ENCODE measurements at regions not wholly inside any gene's neighbourhood (a gene's known extent, or its start where the extent isn't known, plus 50 kb on each side); places are given as distances from the start of the nearest gene placed in this dataset.

DNA sequence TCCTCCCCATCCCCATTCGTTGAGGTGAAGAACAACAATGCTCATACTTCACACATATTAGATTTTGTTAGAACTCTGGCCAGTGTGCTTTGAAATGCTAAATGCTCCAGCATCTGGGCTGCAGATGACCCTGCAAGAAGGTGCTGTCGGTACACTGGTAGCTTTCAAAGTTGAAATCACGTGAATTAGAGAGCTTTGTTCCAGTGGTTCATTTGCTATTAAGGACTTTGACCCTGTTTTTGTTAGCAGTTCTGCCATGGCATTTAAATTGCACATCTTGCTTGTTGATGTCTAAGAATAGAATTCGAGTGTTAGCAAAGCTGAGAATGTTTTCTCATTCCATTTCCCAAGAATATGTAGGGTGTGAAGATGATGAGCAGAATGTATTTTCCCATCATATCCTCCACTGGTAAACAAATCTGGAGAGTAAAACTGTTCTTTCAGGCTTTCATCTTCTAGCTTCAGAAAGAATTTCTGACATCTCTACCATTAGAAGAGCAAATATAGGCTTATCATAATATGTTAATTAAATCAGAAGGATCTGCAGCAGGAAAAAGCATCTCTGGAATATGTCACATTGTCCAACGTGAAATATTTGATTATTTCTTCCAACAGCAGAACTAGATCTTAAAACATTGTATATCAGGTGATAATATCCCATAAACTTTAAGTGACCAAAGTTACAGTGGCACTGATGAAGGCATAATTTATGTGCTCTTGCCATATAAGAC lies 98.8 kb upstream of the PDE3A start:
- TF ChIP-seq POLR2A (IDR thresholded peaks at IDR 0.05), result no peak
- TF ChIP-seq, protein P1, sequence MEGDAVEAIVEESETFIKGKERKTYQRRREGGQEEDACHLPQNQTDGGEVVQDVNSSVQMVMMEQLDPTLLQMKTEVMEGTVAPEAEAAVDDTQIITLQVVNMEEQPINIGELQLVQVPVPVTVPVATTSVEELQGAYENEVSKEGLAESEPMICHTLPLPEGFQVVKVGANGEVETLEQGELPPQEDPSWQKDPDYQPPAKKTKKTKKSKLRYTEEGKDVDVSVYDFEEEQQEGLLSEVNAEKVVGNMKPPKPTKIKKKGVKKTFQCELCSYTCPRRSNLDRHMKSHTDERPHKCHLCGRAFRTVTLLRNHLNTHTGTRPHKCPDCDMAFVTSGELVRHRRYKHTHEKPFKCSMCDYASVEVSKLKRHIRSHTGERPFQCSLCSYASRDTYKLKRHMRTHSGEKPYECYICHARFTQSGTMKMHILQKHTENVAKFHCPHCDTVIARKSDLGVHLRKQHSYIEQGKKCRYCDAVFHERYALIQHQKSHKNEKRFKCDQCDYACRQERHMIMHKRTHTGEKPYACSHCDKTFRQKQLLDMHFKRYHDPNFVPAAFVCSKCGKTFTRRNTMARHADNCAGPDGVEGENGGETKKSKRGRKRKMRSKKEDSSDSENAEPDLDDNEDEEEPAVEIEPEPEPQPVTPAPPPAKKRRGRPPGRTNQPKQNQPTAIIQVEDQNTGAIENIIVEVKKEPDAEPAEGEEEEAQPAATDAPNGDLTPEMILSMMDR (IDR thresholded peaks at IDR 0.05), result no peak
- intact Hi-C loops (cut with DNase I), result no loop called here
- Histone ChIP-seq H3K4me3 (no peak overlapping the region), H3K27me3 (no peaks in the 10 kb centered on the region), H3K4me1 (peaks cover 0 to 14% (median 0%) of the 10 kb centered on the region in 3 donors), H3K27ac (no peak overlapping the region), H3K36me3 (no peaks in the 10 kb centered on the region), H3K9me3 (no peaks in the 10 kb centered on the region)
- 57 to 61% methylated on average over 5 of the region's 5 CpGs for WGBS, 2 donors
- no peak for DNase-seq

DNA sequence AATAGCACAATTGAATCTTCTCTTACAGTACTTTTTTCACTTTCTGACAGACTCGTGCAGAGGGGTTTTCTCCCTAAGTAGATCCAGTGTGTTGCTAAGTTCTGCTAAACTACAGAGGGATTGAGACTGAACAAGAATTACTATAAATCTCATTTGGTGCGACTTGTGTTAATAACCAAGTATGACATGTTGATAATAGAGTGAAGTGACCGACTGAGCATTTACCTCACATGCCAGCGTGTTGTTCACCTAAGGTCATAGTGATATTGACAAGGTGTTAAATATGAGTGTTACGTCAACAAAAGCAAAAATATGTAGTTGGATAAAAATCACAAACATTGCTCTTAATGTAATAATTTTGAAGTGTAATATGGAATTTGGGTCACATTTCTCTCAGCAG lies 97.8 kb upstream of the PDE3A start:
- no peaks in the 10 kb centered on the region for H3K27me3 ChIP-seq
- no peaks in the 10 kb centered on the region for H3K9me3 ChIP-seq
- H3K36me3 ChIP-seq, result no peaks in the 10 kb centered on the region
- TF ChIP-seq, protein P1 (IDR thresholded peaks at IDR 0.05), result no peak
- WGBS, 2 donors, result 70 to 79% methylated on average over 5 of the region's 5 CpGs
- H3K27ac ChIP-seq, result peak overlapping the region in 1 of 4 donors; percentile 19
- DNase-seq, result no peak
- intact Hi-C loops (cut with DNase I), result no loop called here
- H3K4me1 ChIP-seq, result peaks cover 0 to 14% (median 0%) of the 10 kb centered on the region in 3 donors
- H3K4me3 ChIP-seq, result no peak overlapping the region

DNA sequence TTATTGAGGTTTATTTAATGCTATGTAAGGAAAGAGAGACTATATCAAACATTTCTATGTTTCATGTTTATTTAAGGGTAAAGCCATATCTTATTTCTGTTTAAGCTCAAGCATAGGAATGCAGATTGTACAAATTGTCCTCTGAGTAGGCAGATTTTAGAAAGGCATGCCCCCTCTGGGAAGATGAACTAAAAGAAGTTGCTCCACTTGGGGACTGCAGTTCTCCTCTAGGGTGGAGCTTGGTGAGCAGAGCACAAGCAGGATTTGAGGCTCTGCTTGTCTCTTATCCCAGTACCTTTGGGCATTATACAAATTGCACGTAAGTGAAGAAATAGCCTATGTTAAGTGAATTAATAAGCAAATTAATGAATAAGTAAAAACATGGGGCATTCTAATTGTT lies 96.2 kb upstream of the PDE3A start:
- Histone ChIP-seq H3K9me3 (no peaks in the 10 kb centered on the region), H3K27ac (peak overlapping the region in 2 of 4 donors; percentile 46 to 52), H3K36me3 (no peaks in the 10 kb centered on the region), H3K4me1 (peaks cover 0 to 14% (median 0%) of the 10 kb centered on the region in 3 donors), H3K27me3 (no peaks in the 10 kb centered on the region), H3K4me3 (no peak overlapping the region)
- DNase-seq, result no peak
- intact Hi-C loops (cut with DNase I), result no loop called here
- TF ChIP-seq POLR2A (IDR thresholded peaks at IDR 0.05), result no peak
- TF ChIP-seq, protein P1 (IDR thresholded peaks at IDR 0.05), result no peak
- WGBS, 2 donors, result 75 to 100% methylated on average over 1 of the region's 1 CpG

DNA sequence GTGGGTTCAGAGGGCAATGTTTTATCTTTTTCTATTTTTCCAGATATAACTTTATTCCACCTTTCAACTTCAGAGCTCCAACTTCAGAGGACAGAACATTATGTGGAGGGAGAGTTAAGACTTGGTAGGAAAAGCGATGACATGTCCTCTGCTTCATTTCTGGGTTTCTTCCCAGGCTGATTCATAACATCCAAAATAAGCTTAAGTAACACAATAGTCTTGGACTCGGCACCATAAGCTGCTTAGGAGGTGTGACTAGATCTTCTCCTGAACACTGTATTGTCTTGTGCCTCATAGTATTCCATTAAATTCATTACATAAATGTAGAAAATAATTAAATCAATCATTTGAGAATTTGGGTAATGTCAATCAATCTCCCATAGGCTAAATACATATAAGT lies 95.5 kb upstream of the PDE3A start:
- DNase-seq, result no peak
- H3K27ac ChIP-seq, result peak overlapping the region in 2 of 4 donors; percentile 46 to 52

DNA sequence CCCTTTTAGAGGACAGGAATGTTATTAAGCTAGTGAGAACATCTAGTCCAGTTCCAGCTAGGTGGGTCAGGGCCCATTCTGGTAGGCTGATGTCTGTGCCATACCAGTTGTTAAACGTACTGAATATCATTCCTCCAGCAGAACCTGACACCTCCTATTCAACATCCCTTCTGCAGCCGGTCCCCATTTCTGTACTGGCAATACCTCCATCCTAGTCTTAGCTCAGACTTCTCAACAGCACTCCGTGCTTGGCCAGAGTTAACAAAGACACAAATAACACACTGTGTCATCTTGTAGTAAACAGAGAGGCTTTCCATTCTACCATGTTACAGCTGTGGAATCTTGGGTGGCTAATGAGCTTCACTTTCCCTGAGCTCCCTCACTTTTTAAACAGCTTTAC lies 94.3 kb upstream of the PDE3A start:
- H3K9me3 ChIP-seq, result no peaks in the 10 kb centered on the region
- TF ChIP-seq POLR2A (IDR thresholded peaks at IDR 0.05), result no peak
- no peak for DNase-seq
- H3K27ac ChIP-seq, result peak overlapping the region in 3 of 4 donors; percentile 23 to 47 (median 27)
- H3K4me1 ChIP-seq, result peaks cover 0 to 14% (median 0%) of the 10 kb centered on the region in 3 donors
- H3K36me3 ChIP-seq, result no peaks in the 10 kb centered on the region
- no peak overlapping the region for H3K4me3 ChIP-seq
- H3K27me3 ChIP-seq, result no peaks in the 10 kb centered on the region
- 64 to 78% methylated on average over 3 of the region's 3 CpGs for WGBS, 2 donors
- intact Hi-C loops (cut with DNase I), result no loop called here

More for the DNA sequence above, 95.5 kb upstream of the PDE3A start:
- no peaks in the 10 kb centered on the region for H3K36me3 ChIP-seq
- WGBS, 2 donors, result 21 to 24% methylated on average over 2 of the region's 2 CpGs
- intact Hi-C loops (cut with DNase I), result no loop called here
- no peaks in the 10 kb centered on the region for H3K9me3 ChIP-seq
- H3K27me3 ChIP-seq, result no peaks in the 10 kb centered on the region
- H3K4me1 ChIP-seq, result peaks cover 0 to 14% (median 0%) of the 10 kb centered on the region in 3 donors
- H3K4me3 ChIP-seq, result no peak overlapping the region
- TF ChIP-seq, protein P1 (IDR thresholded peaks at IDR 0.05), result no peak
- no peak for TF ChIP-seq POLR2A (IDR thresholded peaks at IDR 0.05)
